ENCODE measurements at regions not wholly inside any gene's neighbourhood (a gene's known extent, or its start where the extent isn't known, plus 50 kb on each side); places are given as distances from the start of the nearest gene placed in this dataset. TPM values are rescaled to one million over a fixed set of nuclear protein-coding genes. Genes with fewer than 3 reads are reported as not detected.
"Not testable (repeated sequence)": the region's sequence is repeated elsewhere in the genome, so short reads cannot be mapped to it uniquely, and the experiment has no call there.

GRCh38 chr10:131031346-131031745, 280.2 kb downstream of the TCERG1L start:
- CTCF ChIA-PET = no interaction called here
- no peak for DNase-seq
- H3K36me3 Mint-ChIP-seq (ENCODE audit: low read depth) = no peaks in the 10 kb centered on the region

GRCh38 chr10:131032329-131033165, 279.0 kb downstream of the TCERG1L start:
- H3K4me3 Mint-ChIP-seq = no peak overlapping the region
- no peaks in the 10 kb centered on the region for H3K36me3 Mint-ChIP-seq (ENCODE audit: low read depth)
- intact Hi-C loops (cut with micrococcal nuclease) = no loop called here
- no peak for DNase-seq
- no peaks in the 10 kb centered on the region for H3K4me1 Mint-ChIP-seq (ENCODE audit: low read depth)
- no peaks in the 10 kb centered on the region for H3K27me3 Mint-ChIP-seq (ENCODE audit: low read depth)
- CTCF ChIA-PET = no interaction called here
- H3K9me3 Mint-ChIP-seq = no peaks in the 10 kb centered on the region
- no peak overlapping the region for H3K27ac Mint-ChIP-seq

More at GRCh38 chr10:131031346-131031745, 280.2 kb downstream of the TCERG1L start:
- Mint-ChIP-seq H3K4me3 (no peak overlapping the region), H3K4me1 (ENCODE audit: low read depth) (no peaks in the 10 kb centered on the region), H3K27me3 (ENCODE audit: low read depth) (no peaks in the 10 kb centered on the region), H3K9me3 (no peaks in the 10 kb centered on the region), H3K27ac (no peak overlapping the region)
- intact Hi-C loops (cut with micrococcal nuclease) = no loop called here

GRCh38 chr10:131033166-131034085, 278.1 kb downstream of the TCERG1L start:
- Mint-ChIP-seq H3K27me3 (ENCODE audit: low read depth) (no peaks in the 10 kb centered on the region), H3K27ac (no peak overlapping the region), H3K9me3 (no peaks in the 10 kb centered on the region), H3K4me3 (no peak overlapping the region), H3K36me3 (ENCODE audit: low read depth) (no peaks in the 10 kb centered on the region), H3K4me1 (ENCODE audit: low read depth) (no peaks in the 10 kb centered on the region)
- CTCF ChIA-PET = no interaction called here
- intact Hi-C loops (cut with micrococcal nuclease) = no loop called here
- DNase-seq = no peak

- no peaks in the 10 kb centered on the region for H3K4me1 Mint-ChIP-seq (ENCODE audit: low read depth)
- intact Hi-C loops (cut with micrococcal nuclease) = no loop called here
- DNase-seq = no peak
- no peaks in the 10 kb centered on the region for H3K36me3 Mint-ChIP-seq (ENCODE audit: low read depth)
- no peak overlapping the region for H3K4me3 Mint-ChIP-seq
- H3K27ac Mint-ChIP-seq = no peak overlapping the region
- CTCF ChIA-PET = no interaction called here
- no peaks in the 10 kb centered on the region for H3K27me3 Mint-ChIP-seq (ENCODE audit: low read depth)
- no peaks in the 10 kb centered on the region for H3K9me3 Mint-ChIP-seq
These were observed 277.1 kb downstream of the TCERG1L start for GRCh38 chr10:131034451-131034850.

- no peaks in the 10 kb centered on the region for H3K36me3 Mint-ChIP-seq (ENCODE audit: low read depth)
- DNase-seq = no peak
- no peak overlapping the region for H3K27ac Mint-ChIP-seq
- no peaks in the 10 kb centered on the region for H3K9me3 Mint-ChIP-seq
- no peaks in the 10 kb centered on the region for H3K27me3 Mint-ChIP-seq (ENCODE audit: low read depth)
- no peaks in the 10 kb centered on the region for H3K4me1 Mint-ChIP-seq (ENCODE audit: low read depth)
- intact Hi-C loops (cut with micrococcal nuclease) = no loop called here
- H3K4me3 Mint-ChIP-seq = no peak overlapping the region
- CTCF ChIA-PET = no interaction called here
These were observed 275.7 kb downstream of the TCERG1L start for GRCh38 chr10:131035779-131036178.

GRCh38 chr10:131038056-131038455, 273.5 kb downstream of the TCERG1L start:
- CTCF ChIA-PET = no interaction called here
- H3K36me3 Mint-ChIP-seq (ENCODE audit: low read depth) = no peaks in the 10 kb centered on the region

GRCh38 chr10:131041031-131041430, 270.5 kb downstream of the TCERG1L start:
- Mint-ChIP-seq H3K4me1 (ENCODE audit: low read depth) (no peaks in the 10 kb centered on the region), H3K9me3 (no peaks in the 10 kb centered on the region), H3K4me3 (no peak overlapping the region), H3K27ac (no peak overlapping the region), H3K36me3 (ENCODE audit: low read depth) (no peaks in the 10 kb centered on the region), H3K27me3 (ENCODE audit: low read depth) (no peaks in the 10 kb centered on the region)
- DNase-seq = no peak
- CTCF ChIA-PET = no interaction called here
- intact Hi-C loops (cut with micrococcal nuclease) = no loop called here

More at GRCh38 chr10:131038056-131038455, 273.5 kb downstream of the TCERG1L start:
- H3K27me3 Mint-ChIP-seq (ENCODE audit: low read depth) = no peaks in the 10 kb centered on the region
- DNase-seq = no peak
- intact Hi-C loops (cut with micrococcal nuclease) = no loop called here
- H3K9me3 Mint-ChIP-seq = no peaks in the 10 kb centered on the region
- no peaks in the 10 kb centered on the region for H3K4me1 Mint-ChIP-seq (ENCODE audit: low read depth)
- H3K4me3 Mint-ChIP-seq = no peak overlapping the region
- no peak overlapping the region for H3K27ac Mint-ChIP-seq

- no peak overlapping the region for H3K27ac Mint-ChIP-seq
These were observed 270.1 kb downstream of the TCERG1L start for GRCh38 chr10:131041441-131041840.

GRCh38 chr10:131042015-131042414, 269.5 kb downstream of the TCERG1L start:
- H3K27ac Mint-ChIP-seq; H3K9me3 Mint-ChIP-seq; intact Hi-C loops (cut with micrococcal nuclease); H3K27me3 Mint-ChIP-seq (ENCODE audit: low read depth); H3K36me3 Mint-ChIP-seq (ENCODE audit: low read depth); CTCF ChIA-PET; DNase-seq; H3K4me3 Mint-ChIP-seq; H3K4me1 Mint-ChIP-seq (ENCODE audit: low read depth): not testable (repeated sequence)

More at GRCh38 chr10:131041441-131041840, 270.1 kb downstream of the TCERG1L start:
- CTCF ChIA-PET = no interaction called here
- Mint-ChIP-seq H3K4me3 (no peak overlapping the region), H3K9me3 (no peaks in the 10 kb centered on the region), H3K4me1 (ENCODE audit: low read depth) (no peaks in the 10 kb centered on the region), H3K36me3 (ENCODE audit: low read depth) (no peaks in the 10 kb centered on the region), H3K27me3 (ENCODE audit: low read depth) (no peaks in the 10 kb centered on the region)
- intact Hi-C loops (cut with micrococcal nuclease) = no loop called here
- no peak for DNase-seq

Small RNAs in the stretch of these regions (microRNA-seq; reads per million reads assigned to microRNA genes)
- not detected for gene MIR378C (ENCODE audit: borderline microRNAs expressed, borderline replicate concordance)
